ENCODE measurements at regions not wholly inside any gene's neighbourhood (a gene's known extent, or its start where the extent isn't known, plus 50 kb on each side); places are given as distances from the start of the nearest gene placed in this dataset.

- H3K9me3 Mint-ChIP-seq (ENCODE audit: low read depth) = no peaks in the 10 kb centered on the region
- no peak for TF ChIP-seq CTCF (IDR thresholded peaks at IDR 0.05; ENCODE audit: unreplicated experiment)
Measured at GRCh38 chr12:114878781-114879180, 194.8 kb upstream of the TBX3 start.

GRCh38 chr12:114876968-114877680 lies 193.1 kb upstream of the TBX3 start:
- Mint-ChIP-seq H3K4me3 (ENCODE audit: low read depth) (no peak overlapping the region), H3K27me3 (peaks cover 6% of the 10 kb centered on the region), H3K4me1 (ENCODE audit: low read depth) (peaks cover 5% of the 10 kb centered on the region), H3K9me3 (ENCODE audit: low read depth) (no peaks in the 10 kb centered on the region), H3K27ac (no peak overlapping the region), H3K36me3 (ENCODE audit: insufficient read depth) (no peaks in the 10 kb centered on the region)
- TF ChIP-seq CTCF (IDR thresholded peaks at IDR 0.05; ENCODE audit: unreplicated experiment) = no peak
- no peak for DNase-seq (ENCODE audit: low spot score, unreplicated experiment)

More at GRCh38 chr12:114878781-114879180, 194.8 kb upstream of the TBX3 start:
- peaks cover 5% of the 10 kb centered on the region for H3K4me1 Mint-ChIP-seq (ENCODE audit: low read depth)
- no peaks in the 10 kb centered on the region for H3K36me3 Mint-ChIP-seq (ENCODE audit: insufficient read depth)
- DNase-seq (ENCODE audit: low spot score, unreplicated experiment) = no peak
- H3K27me3 Mint-ChIP-seq = peaks cover 9% of the 10 kb centered on the region
- H3K27ac Mint-ChIP-seq = no peak overlapping the region
- no peak overlapping the region for H3K4me3 Mint-ChIP-seq (ENCODE audit: low read depth)

GRCh38 chr12:114875313-114875712 lies 191.3 kb upstream of the TBX3 start:
- no peaks in the 10 kb centered on the region for H3K36me3 Mint-ChIP-seq (ENCODE audit: insufficient read depth)
- H3K27ac Mint-ChIP-seq = peak overlapping the region; percentile 45
- peaks cover 5% of the 10 kb centered on the region for H3K4me1 Mint-ChIP-seq (ENCODE audit: low read depth)
- no peak for DNase-seq (ENCODE audit: low spot score, unreplicated experiment)
- no peak overlapping the region for H3K4me3 Mint-ChIP-seq (ENCODE audit: low read depth)
- no peaks in the 10 kb centered on the region for H3K9me3 Mint-ChIP-seq (ENCODE audit: low read depth)
- no peak for TF ChIP-seq CTCF (IDR thresholded peaks at IDR 0.05; ENCODE audit: unreplicated experiment)
- H3K27me3 Mint-ChIP-seq = peaks cover 11% of the 10 kb centered on the region

GRCh38 chr12:114873656-114874055 lies 189.7 kb upstream of the TBX3 start:
- H3K27me3 Mint-ChIP-seq = peaks cover 7% of the 10 kb centered on the region

More at GRCh38 chr12:114873656-114874055, 189.7 kb upstream of the TBX3 start:
- peaks cover 9% of the 10 kb centered on the region for H3K4me1 Mint-ChIP-seq (ENCODE audit: low read depth)
- H3K4me3 Mint-ChIP-seq (ENCODE audit: low read depth) = no peak overlapping the region
- no peak overlapping the region for H3K27ac Mint-ChIP-seq
- TF ChIP-seq CTCF (IDR thresholded peaks at IDR 0.05; ENCODE audit: unreplicated experiment) = no peak
- no peaks in the 10 kb centered on the region for H3K36me3 Mint-ChIP-seq (ENCODE audit: insufficient read depth)
- DNase-seq (ENCODE audit: low spot score, unreplicated experiment) = no peak
- no peaks in the 10 kb centered on the region for H3K9me3 Mint-ChIP-seq (ENCODE audit: low read depth)
